PC-9 (cell line): ENCODE measurements at regions not wholly inside any gene's neighbourhood (a gene's known extent, or its start where the extent isn't known, plus 50 kb on each side); places are given as distances from the start of the nearest gene placed in this dataset.
"Not testable (repeated sequence)": the region's sequence is repeated elsewhere in the genome, so short reads cannot be mapped to it uniquely, and the experiment has no call there.

Experiments used
- BruUV-seq: library from RNA; stranded (reverse); fragments of 400-500 nt; replicated peaks from 2 replicates; lab custom pipeline; 2021; lab: Mats Ljungman, UMichigan
- CTCF ChIA-PET: fragments of 300-600 bp; sonication (Branson Sonifier 250); formaldehyde crosslinking; loops from one replicate; lab custom pipeline; 2022; ENCODE audit warnings: antibody characterized with exemption; lab: Charles Lee
- POLR2A ChIA-PET: fragments of 300-600 bp; sonication (Branson Sonifier 250); formaldehyde crosslinking; loops from one replicate; lab custom pipeline; 2022; ENCODE audit warnings: antibody characterized with exemption; ENCODE audit not compliant: unreplicated experiment; lab: Charles Lee
- DNase-seq, 2 experiments: peaks; one replicate each; pipeline versions ENCODE4 v3.0.0 to v3.0.0-alpha.2; 2015 to 2022; ENCODE audit warnings: mixed read lengths in 1 of 2
- H2AFZ ChIP-seq: fragments of 200-600 bp; sonication (generic); 2 replicates; pipeline ENCODE4 v1.8.1; 2017; ENCODE audit warnings: antibody characterized with exemption
- H3F3A ChIP-seq: fragments of 200-600 bp; sonication (generic); 2 replicates; pipeline ENCODE4 v1.8.1; 2017; ENCODE audit warnings: antibody characterized with exemption, mild to moderate bottlenecking, low read depth; ENCODE audit not compliant: insufficient read depth
- H3K27ac ChIP-seq: fragments of 200-600 bp; sonication (generic); 2 replicates; pipeline ENCODE4 v1.6.1; 2016; ENCODE audit warnings: mixed run types
- H3K27me3 ChIP-seq: fragments of 200-600 bp; sonication (generic); 2 replicates; pipeline ENCODE4 v1.6.1; 2016; ENCODE audit warnings: low read depth, mixed run types; ENCODE audit not compliant: insufficient read depth
- H3K36me3 ChIP-seq: fragments of 200-600 bp; sonication (generic); 2 replicates; pipeline ENCODE4 v1.6.1; 2016; ENCODE audit warnings: low read depth, mixed run types
- H3K4me1 ChIP-seq: fragments of 200-600 bp; sonication (generic); replicated peaks from 2 replicates; pipeline ENCODE4 v1.6.1; 2016; ENCODE audit warnings: mixed run types; ENCODE audit not compliant: insufficient read depth
- H3K4me2 ChIP-seq: fragments of 200-600 bp; sonication (generic); 2 replicates; pipeline ENCODE4 v1.6.1; 2017; ENCODE audit warnings: mixed run types
- H3K4me3 ChIP-seq: fragments of 200-600 bp; sonication (generic); 2 replicates; pipeline ENCODE4 v1.6.1; 2016; ENCODE audit warnings: mixed run types
- H3K79me2 ChIP-seq: fragments of 200-600 bp; sonication (generic); 2 replicates; pipeline ENCODE4 v1.6.1; 2017; ENCODE audit warnings: low read depth, mixed run types
- H3K9me2 ChIP-seq: fragments of 200-600 bp; sonication (generic); 2 replicates; pipeline ENCODE4 v1.8.1; 2017; ENCODE audit warnings: mild to moderate bottlenecking; ENCODE audit not compliant: insufficient read depth
- H3K9me3 ChIP-seq: fragments of 200-600 bp; sonication (generic); 2 replicates; pipeline ENCODE4 v1.8.1; 2016; ENCODE audit warnings: low read depth; ENCODE audit not compliant: insufficient read depth
- H4K20me1 ChIP-seq: fragments of 200-600 bp; sonication (generic); 2 replicates; pipeline ENCODE4 v1.8.1; 2017; ENCODE audit not compliant: insufficient read depth
- CTCF ChIP-seq: fragments of 200-600 bp; sonication (generic); conservative IDR thresholded peaks from 2 replicates; pipeline ENCODE4 v1.6.1; 2017; ENCODE audit warnings: mixed run types, antibody characterized with exemption, mild to moderate bottlenecking, moderate library complexity
- EZH2 ChIP-seq: fragments of 200-600 bp; sonication (generic); IDR thresholded peaks from 2 replicates; pipeline ENCODE4 v1.8.0; 2017; ENCODE audit warnings: antibody characterized with exemption, low read depth
- intact Hi-C: fragments of 100-400 bp; cut with micrococcal nuclease; formaldehyde crosslinking; loops from one replicate; pipeline ENCODE4 v1.10.0; 2022; ENCODE audit not compliant: unreplicated experiment

- H3K4me3 ChIP-seq: no peak overlapping the region
- no peaks in the 10 kb centered on the region for H3K27me3 ChIP-seq
- CTCF ChIA-PET: no interaction called here
- H3F3A ChIP-seq: no peaks in the 10 kb centered on the region
- no peaks in the 10 kb centered on the region for H4K20me1 ChIP-seq
- BruUV-seq: no TSS peak
- TF ChIP-seq CTCF (no peak), EZH2 (no peak)
- POLR2A ChIA-PET: no interaction called here
- H3K36me3 ChIP-seq: no peaks in the 10 kb centered on the region
- H3K79me2 ChIP-seq: no peaks in the 10 kb centered on the region
- no peaks in the 10 kb centered on the region for H3K9me2 ChIP-seq
- no peak overlapping the region for H3K4me2 ChIP-seq
- no peaks in the 10 kb centered on the region for H3K9me3 ChIP-seq
- no peak for DNase-seq
- intact Hi-C loops: no loop called here
- no peak overlapping the region for H2AFZ ChIP-seq
- no peak overlapping the region for H3K27ac ChIP-seq
- no peaks in the 10 kb centered on the region for H3K4me1 ChIP-seq
Observed at GRCh38 chr18:71221405-71221804, 932.6 kb downstream of the SOCS6 start.

GRCh38 chr18:71212739-71213138, 923.9 kb downstream of the SOCS6 start:
- H3F3A ChIP-seq, H3K4me3 ChIP-seq, DNase-seq, intact Hi-C loops, H2AFZ ChIP-seq, BruUV-seq, H3K27me3 ChIP-seq, CTCF ChIA-PET, H3K9me2 ChIP-seq, H4K20me1 ChIP-seq, H3K79me2 ChIP-seq, H3K36me3 ChIP-seq, H3K9me3 ChIP-seq, H3K27ac ChIP-seq, POLR2A ChIA-PET, H3K4me1 ChIP-seq, H3K4me2 ChIP-seq: not testable (repeated sequence)

GRCh38 chr18:71212222-71212621, 923.4 kb downstream of the SOCS6 start:
- no peak for DNase-seq
- ChIA-PET CTCF (no interaction called here), POLR2A (no interaction called here)
- Histone ChIP-seq H3K9me2 (no peaks in the 10 kb centered on the region), H3K27ac (no peak overlapping the region), H3K79me2 (no peaks in the 10 kb centered on the region), H3K36me3 (no peaks in the 10 kb centered on the region), H3K9me3 (no peaks in the 10 kb centered on the region), H3K4me3 (no peak overlapping the region), H2AFZ (no peak overlapping the region), H3F3A (no peaks in the 10 kb centered on the region), H3K27me3 (no peaks in the 10 kb centered on the region), H3K4me2 (no peak overlapping the region), H3K4me1 (no peaks in the 10 kb centered on the region), H4K20me1 (no peaks in the 10 kb centered on the region)
- TF ChIP-seq EZH2: no peak
- no peak for TF ChIP-seq CTCF
- BruUV-seq: no TSS peak
- intact Hi-C loops: no loop called here

GRCh38 chr18:71209944-71210343, 921.1 kb downstream of the SOCS6 start:
- no peaks in the 10 kb centered on the region for H3K27me3 ChIP-seq
- no peak overlapping the region for H3K27ac ChIP-seq
- ChIA-PET CTCF (no interaction called here), POLR2A (interaction anchor here (0.7 kb wide), 1 partner anchor 273 kb away, joined by 12 read pairs; no protein-coding TSS in a partner anchor)
- intact Hi-C loops: no loop called here
- H4K20me1 ChIP-seq: no peaks in the 10 kb centered on the region
- H3K79me2 ChIP-seq: no peaks in the 10 kb centered on the region
- H3K36me3 ChIP-seq: no peaks in the 10 kb centered on the region
- BruUV-seq: no TSS peak
- peak overlapping the region; percentile 48; the same call in 1 of the 2 replicates for H2AFZ ChIP-seq
- H3K4me2 ChIP-seq: no peak overlapping the region
- no peaks in the 10 kb centered on the region for H3K9me2 ChIP-seq
- no peaks in the 10 kb centered on the region for H3F3A ChIP-seq
- TF ChIP-seq EZH2 (no peak), CTCF (no peak)
- DNase-seq: no peak
- peaks cover 5% of the 10 kb centered on the region; the same call in 1 of the 2 replicates for H3K9me3 ChIP-seq
- no peaks in the 10 kb centered on the region for H3K4me1 ChIP-seq
- no peak overlapping the region for H3K4me3 ChIP-seq
